NT2/D1 (cell line): ENCODE measurements at regions not wholly inside any gene's neighbourhood (a gene's known extent, or its start where the extent isn't known, plus 50 kb on each side); places are given as distances from the start of the nearest gene placed in this dataset.

Experiments
- DNase-seq: peaks from one replicate; pipeline ENCODE4 v3.0.0-alpha.2; 2011; ENCODE audit warnings: low read depth, low spot score
- H3K27me3 ChIP-seq: 2 replicates; pipeline ENCODE4 v1.6.0; 2011; ENCODE audit warnings: mild to moderate bottlenecking; ENCODE audit not compliant: insufficient read length, insufficient read depth
- H3K36me3 ChIP-seq: 2 replicates; pipeline ENCODE4 v1.6.1; 2011; ENCODE audit warnings: mild to moderate bottlenecking, low read length, mixed read lengths; ENCODE audit not compliant: insufficient read depth, insufficient read length
- H3K4me1 ChIP-seq: 2 replicates; pipeline ENCODE4 v1.5.1; 2011; ENCODE audit not compliant: insufficient read depth, insufficient read length
- H3K4me3 ChIP-seq: 2 replicates; pipeline ENCODE4 v1.5.1; 2011; ENCODE audit warnings: low read depth; ENCODE audit not compliant: insufficient read length
- H3K9ac ChIP-seq: 2 replicates; pipeline ENCODE4 v1.6.0; 2011; ENCODE audit warnings: low read depth; ENCODE audit not compliant: insufficient read length
- H3K9me3 ChIP-seq: 2 replicates; pipeline ENCODE4 v1.5.1; 2011; ENCODE audit warnings: mild to moderate bottlenecking, low read length; ENCODE audit not compliant: insufficient read depth
- SUZ12 ChIP-seq: IDR thresholded peaks from 2 replicates; pipeline ENCODE4 v1.6.1; 2011; ENCODE audit not compliant: insufficient read length, insufficient read depth; ENCODE audit errors: extremely low read depth
- YY1 ChIP-seq: IDR thresholded peaks from 2 replicates; pipeline ENCODE4 v1.6.1; 2011; ENCODE audit not compliant: insufficient read length, insufficient read depth
- ZNF274 ChIP-seq: IDR thresholded peaks from 2 replicates; pipeline ENCODE4 v1.6.1; 2011; ENCODE audit warnings: mild to moderate bottlenecking, low read depth, low read length

DNA sequence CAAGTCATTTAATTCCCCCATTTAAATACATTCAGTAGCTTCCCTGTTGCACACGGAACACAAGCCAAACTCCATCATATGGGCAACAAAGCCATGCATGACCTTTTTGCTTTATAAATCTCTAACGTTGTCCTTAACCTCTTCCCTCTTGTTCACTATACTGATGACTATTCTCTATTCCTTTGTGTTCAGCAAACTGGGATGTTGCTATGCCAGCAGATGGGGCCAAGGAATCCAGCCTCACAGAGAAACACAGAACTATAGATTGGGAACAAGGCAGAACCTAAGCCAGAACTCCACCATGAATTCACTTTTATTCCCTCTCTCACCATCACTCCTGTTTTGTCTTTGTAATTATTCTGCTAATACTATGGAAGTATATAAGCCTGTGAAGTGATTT, 398.4 kb downstream of the TUSC7 start:
- Histone ChIP-seq H3K9me3 (peaks cover 6% of the 10 kb centered on the region; the same call in 1 of the 2 replicates), H3K4me3 (no peak overlapping the region), H3K9ac (no peak overlapping the region), H3K36me3 (no peaks in the 10 kb centered on the region), H3K4me1 (no peaks in the 10 kb centered on the region), H3K27me3 (no peaks in the 10 kb centered on the region)
- no peak for DNase-seq
- no peak for TF ChIP-seq ZNF274
- no peak for TF ChIP-seq SUZ12
- TF ChIP-seq YY1 = no peak

DNA sequence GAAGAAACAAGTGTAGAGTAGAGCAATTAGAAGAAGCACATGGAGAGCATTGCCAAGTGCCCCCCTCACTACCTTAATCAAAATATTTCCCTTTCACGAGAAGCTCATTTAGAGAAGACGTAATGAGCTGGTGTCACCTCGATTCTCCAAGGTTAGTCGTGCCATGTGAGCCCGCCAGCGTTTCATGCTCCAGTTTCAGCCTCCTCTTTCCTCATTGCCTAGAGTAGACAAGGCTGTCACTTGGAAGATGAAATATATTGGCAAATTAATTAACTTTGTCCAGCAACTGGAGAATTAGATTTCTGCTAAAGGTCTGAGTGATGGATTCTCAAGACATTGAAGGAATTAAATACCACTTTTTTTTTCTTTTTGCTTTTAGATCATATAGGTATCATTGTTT, 399.6 kb downstream of the TUSC7 start:
- TF ChIP-seq ZNF274 = no peak
- no peak for TF ChIP-seq SUZ12
- no peak for TF ChIP-seq YY1
- H3K36me3 ChIP-seq = no peaks in the 10 kb centered on the region
- H3K4me1 ChIP-seq = no peaks in the 10 kb centered on the region

DNA sequence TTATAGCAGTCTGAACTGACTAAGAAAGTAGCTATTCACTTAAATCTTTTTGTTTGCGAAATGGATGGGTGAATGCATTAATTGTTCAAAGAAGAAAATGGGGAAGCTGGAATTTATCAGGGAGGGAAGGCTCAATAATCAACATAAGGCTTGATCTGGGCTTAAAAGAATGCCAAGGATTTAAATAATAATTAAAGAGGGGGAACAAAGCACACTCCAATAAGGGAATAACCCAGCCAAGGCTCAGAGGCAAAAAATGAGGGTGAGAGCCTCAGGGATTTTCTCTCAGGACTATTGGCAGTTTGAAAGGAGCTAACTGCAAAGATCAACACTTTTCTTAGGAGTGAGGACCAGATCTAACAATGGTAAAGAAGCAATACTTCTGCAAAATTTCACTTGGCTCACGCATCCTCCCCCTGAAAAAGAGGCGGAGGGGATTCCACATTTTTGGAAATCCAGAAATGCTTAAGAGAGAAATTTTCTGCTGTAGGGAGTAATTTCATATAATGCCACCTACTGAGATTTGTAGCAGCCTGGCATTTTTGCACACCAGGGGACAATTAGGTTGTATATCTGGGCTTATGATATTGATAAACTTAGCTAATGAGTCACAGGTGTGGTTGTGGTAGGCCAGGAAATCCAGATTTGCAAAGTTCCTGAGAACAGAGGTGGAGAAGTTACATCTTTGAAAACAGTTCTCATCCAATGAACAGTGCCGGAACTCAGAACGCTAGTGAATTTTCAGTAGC, 405.1 kb downstream of the TUSC7 start:
- no peak for DNase-seq
- Histone ChIP-seq H3K4me1 (no peaks in the 10 kb centered on the region), H3K27me3 (no peaks in the 10 kb centered on the region), H3K9ac (no peak overlapping the region), H3K4me3 (no peak overlapping the region), H3K9me3 (no peaks in the 10 kb centered on the region), H3K36me3 (no peaks in the 10 kb centered on the region)
- no peak for TF ChIP-seq ZNF274
- no peak for TF ChIP-seq YY1
- no peak for TF ChIP-seq SUZ12

More for the DNA sequence above, 399.6 kb downstream of the TUSC7 start:
- Histone ChIP-seq H3K9me3 (peaks cover 6% of the 10 kb centered on the region; the same call in 1 of the 2 replicates), H3K9ac (no peak overlapping the region), H3K4me3 (no peak overlapping the region), H3K27me3 (no peaks in the 10 kb centered on the region)
- DNase-seq = no peak

DNA sequence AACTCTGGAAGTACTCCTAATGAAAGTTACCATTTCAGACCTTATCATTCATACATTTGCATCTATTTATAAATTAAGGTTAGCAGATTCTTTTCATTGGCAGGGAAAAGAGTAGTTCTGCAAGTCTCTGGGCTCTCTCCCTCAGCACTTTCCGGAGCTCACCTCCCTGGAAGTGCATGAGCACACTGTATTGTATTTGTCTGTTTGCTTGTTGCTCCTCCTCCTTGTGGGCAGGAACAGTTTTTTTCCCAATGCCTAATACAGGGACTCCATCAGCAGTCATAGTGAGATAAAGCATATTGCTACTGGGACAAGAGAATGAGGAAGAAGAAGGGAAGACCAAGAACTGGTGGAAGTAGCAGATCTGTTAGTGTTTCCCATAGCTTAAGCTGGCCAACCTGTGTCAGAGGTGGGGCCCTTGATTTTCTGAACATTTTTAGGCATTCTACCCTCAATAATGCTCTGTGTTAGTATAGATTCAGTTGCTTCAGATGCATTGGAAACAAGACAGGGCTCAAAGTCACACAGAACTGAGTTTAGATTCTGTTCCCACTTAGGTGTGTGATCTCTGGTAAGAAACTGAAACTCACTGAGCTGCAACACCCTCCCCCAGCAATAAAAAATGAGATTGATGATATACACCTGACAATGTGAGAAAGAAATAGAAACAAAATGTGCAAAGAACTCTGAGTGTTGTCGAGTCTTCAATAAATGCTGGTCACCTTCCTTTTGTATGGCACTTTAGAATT, 407.8 kb downstream of the TUSC7 start:
- H3K27me3 ChIP-seq = no peaks in the 10 kb centered on the region
- H3K4me1 ChIP-seq = no peaks in the 10 kb centered on the region
- no peak for DNase-seq

DNA sequence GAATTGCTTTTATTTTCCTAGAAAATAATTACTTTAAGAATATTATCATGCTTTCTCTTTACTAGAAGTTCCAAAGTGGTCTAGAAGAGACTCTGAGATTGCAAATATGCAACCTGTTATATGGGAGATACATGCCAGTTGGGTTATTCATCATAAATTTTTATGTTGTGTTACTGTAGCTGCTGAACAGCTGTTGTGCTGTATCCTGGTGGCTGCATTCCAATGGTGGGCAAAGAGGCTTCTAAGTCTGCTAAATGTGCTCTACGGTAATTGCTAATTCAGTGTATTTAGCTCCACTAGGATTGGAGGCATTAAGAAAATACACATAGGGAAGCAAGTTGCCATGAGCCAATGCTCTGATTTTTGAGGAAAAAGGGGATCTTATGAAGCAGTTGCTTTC, 409.0 kb downstream of the TUSC7 start:
- H3K9me3 ChIP-seq = no peaks in the 10 kb centered on the region
- DNase-seq = no peak
- H3K9ac ChIP-seq = no peak overlapping the region
- H3K4me1 ChIP-seq = no peaks in the 10 kb centered on the region
- TF ChIP-seq ZNF274 (no peak), YY1 (no peak), SUZ12 (no peak)
- H3K4me3 ChIP-seq = no peak overlapping the region
- no peaks in the 10 kb centered on the region for H3K36me3 ChIP-seq
- no peaks in the 10 kb centered on the region for H3K27me3 ChIP-seq

More for the DNA sequence above, 407.8 kb downstream of the TUSC7 start:
- H3K9me3 ChIP-seq = no peaks in the 10 kb centered on the region
- TF ChIP-seq YY1 (no peak), ZNF274 (no peak), SUZ12 (no peak)
- H3K4me3 ChIP-seq = no peak overlapping the region
- no peak overlapping the region for H3K9ac ChIP-seq
- H3K36me3 ChIP-seq = no peaks in the 10 kb centered on the region

DNA sequence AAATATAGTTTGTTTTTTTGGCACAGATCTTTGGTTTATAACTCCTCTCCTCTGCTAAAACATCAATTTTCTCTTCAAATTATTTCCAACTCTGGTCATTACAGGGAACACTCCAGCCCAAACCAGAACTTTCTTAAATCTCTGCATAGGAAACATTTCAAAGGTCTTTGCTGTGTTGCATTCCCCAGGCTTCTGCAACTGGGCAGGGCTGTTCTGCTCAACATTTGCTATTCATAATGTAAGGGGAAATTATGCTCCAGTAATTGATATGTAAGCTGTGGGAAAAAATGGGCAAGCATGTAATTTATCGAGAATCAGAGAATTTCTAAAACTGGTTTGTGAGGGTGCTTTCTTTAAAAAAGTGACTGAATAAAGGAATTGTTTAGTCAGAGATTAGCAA, 410.4 kb downstream of the TUSC7 start:
- Histone ChIP-seq H3K9me3 (no peaks in the 10 kb centered on the region), H3K4me3 (no peak overlapping the region), H3K36me3 (no peaks in the 10 kb centered on the region), H3K9ac (no peak overlapping the region), H3K4me1 (no peaks in the 10 kb centered on the region), H3K27me3 (no peaks in the 10 kb centered on the region)
- TF ChIP-seq YY1 (no peak), ZNF274 (no peak), SUZ12 (no peak)
- DNase-seq = no peak

DNA sequence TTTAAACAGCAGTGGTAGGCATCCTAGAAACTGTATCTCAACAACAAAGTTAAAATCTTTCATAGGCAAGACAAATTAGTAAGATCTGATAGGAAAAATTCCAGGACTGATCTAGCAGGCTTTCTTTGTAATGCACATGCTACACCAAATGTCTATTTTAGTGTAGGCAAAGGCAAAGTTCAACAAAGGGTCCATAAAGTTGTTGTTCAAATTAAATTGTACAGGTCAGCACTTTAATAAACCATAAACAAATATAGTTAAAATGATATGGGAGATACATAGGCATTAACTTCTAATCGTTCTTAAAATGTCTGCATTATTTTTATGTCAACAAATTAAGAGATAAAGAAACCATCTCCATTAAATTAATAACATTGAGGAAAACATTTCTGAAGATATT, 413.0 kb downstream of the TUSC7 start:
- no peak for TF ChIP-seq YY1
- TF ChIP-seq ZNF274 = no peak
- TF ChIP-seq SUZ12 = no peak
- Histone ChIP-seq H3K9ac (no peak overlapping the region), H3K4me3 (no peak overlapping the region), H3K27me3 (no peaks in the 10 kb centered on the region), H3K9me3 (no peaks in the 10 kb centered on the region), H3K4me1 (no peaks in the 10 kb centered on the region), H3K36me3 (no peaks in the 10 kb centered on the region)
- no peak for DNase-seq
